Keratinocyte (primary cell): ENCODE measurements at regions not wholly inside any gene's neighbourhood (a gene's known extent, or its start where the extent isn't known, plus 50 kb on each side); places are given as distances from the start of the nearest gene placed in this dataset.

Experiments used
- DNase-seq: peaks from one replicate; pipeline ENCODE4 v3.0.0-alpha.2; 2011; ENCODE audit warnings: low read depth, missing footprints, low spot score
- FAIRE-seq: peaks from 2 replicates; lab custom pipeline; 2011; peaks lifted over from hg19 to GRCh38; lab: Jason Lieb, UNC
- H2AFZ ChIP-seq: 2 replicates; pipeline ENCODE4 v1.6.0; 2012; ENCODE audit warnings: low read length, control low read depth, inconsistent platforms; ENCODE audit not compliant: control insufficient read depth
- H3K27ac ChIP-seq: 2 replicates; pipeline ENCODE4 v1.5.1; 2011; ENCODE audit warnings: low read length; ENCODE audit not compliant: control insufficient read depth, insufficient read depth
- H3K27me3 ChIP-seq: 3 replicates; pipeline ENCODE4 v1.6.0; 2011; ENCODE audit warnings: low read length; ENCODE audit not compliant: control insufficient read depth, insufficient read depth; ENCODE audit errors: extremely low read depth
- H3K36me3 ChIP-seq, 2 experiments: 2 replicates in 1 of 2; 3 replicates in 1 of 2; pipeline ENCODE4 v1.5.1; 2011; ENCODE audit warnings: low read length in 2 of 2, mild to moderate bottlenecking in 1 of 2; ENCODE audit not compliant: control insufficient read depth in 2 of 2, insufficient read depth in 2 of 2; ENCODE audit errors: extremely low read depth in 1 of 2
- H3K4me1 ChIP-seq: 3 replicates; pipeline ENCODE4 v1.5.1; 2011; ENCODE audit warnings: low read length; ENCODE audit not compliant: control insufficient read depth, insufficient read depth; ENCODE audit errors: extremely low read depth
- H3K4me2 ChIP-seq: 3 replicates; pipeline ENCODE4 v1.6.0; 2011; ENCODE audit warnings: low read depth, low read length; ENCODE audit not compliant: control insufficient read depth, insufficient read depth; ENCODE audit errors: extremely low read depth
- H3K4me3 ChIP-seq, 3 experiments: fragments of 200-600 bp in 1 of 3; sonication (generic) in 1 of 3; 2 replicates in 2 of 3; 3 replicates in 1 of 3; pipeline ENCODE4 v1.5.1; 2011 to 2016; ENCODE audit warnings: low read length in 3 of 3, mild to moderate bottlenecking in 3 of 3, control low read depth in 2 of 3, inconsistent platforms in 1 of 3, low read depth in 1 of 3, mixed read lengths in 1 of 3, mixed run types in 1 of 3, moderate library complexity in 1 of 3; ENCODE audit not compliant: control insufficient read depth in 2 of 3, insufficient read depth in 2 of 3; ENCODE audit errors: extremely low read depth in 1 of 3
- H3K79me2 ChIP-seq: 2 replicates; pipeline ENCODE4 v1.6.0; 2012; ENCODE audit warnings: low read length; ENCODE audit not compliant: control insufficient read depth, insufficient read depth
- H3K9ac ChIP-seq: 3 replicates; pipeline ENCODE4 v1.6.0; 2011; ENCODE audit warnings: low read length; ENCODE audit not compliant: control insufficient read depth, insufficient read depth; ENCODE audit errors: extremely low read depth
- H3K9me1 ChIP-seq: 3 replicates; pipeline ENCODE4 v1.6.0; 2011; ENCODE audit warnings: low read length; ENCODE audit not compliant: control insufficient read depth, insufficient read depth; ENCODE audit errors: extremely low read depth
- H3K9me3 ChIP-seq: 2 replicates; pipeline ENCODE4 v1.5.1; 2012; ENCODE audit warnings: low read depth, low read length; ENCODE audit not compliant: control insufficient read depth
- H4K20me1 ChIP-seq: 3 replicates; pipeline ENCODE4 v1.6.0; 2011; ENCODE audit warnings: low read length; ENCODE audit not compliant: control insufficient read depth, insufficient read depth; ENCODE audit errors: extremely low read depth
- EZH2 ChIP-seq: IDR thresholded peaks from one replicate; pipeline ENCODE4 v1.6.1; 2012; ENCODE audit warnings: inconsistent platforms, mild to moderate bottlenecking, low read length, moderate library complexity
- dilution Hi-C: fragments of 300-500 bp; cut with MboI; formaldehyde crosslinking; loops from one replicate; pipeline ENCODE4 v1.7.0; 2020; ENCODE audit warnings: low sequenced_read_pairs; ENCODE audit not compliant: extremely low pct_ligation_motif_present
- TF ChIP-seq, protein P1 (sequence below), 3 experiments: IDR thresholded peaks in 1 of 3; conservative IDR thresholded peaks in 1 of 3; optimal IDR thresholded peaks in 1 of 3; 2 replicates in 2 of 3; 3 replicates in 1 of 3; pipeline versions ENCODE3 to v1.5.1; 2011; ENCODE audit warnings: low read length in 3 of 3, mild to moderate bottlenecking in 3 of 3, moderate library complexity in 2 of 3, control low read depth in 1 of 3, inconsistent platforms in 1 of 3; ENCODE audit not compliant: insufficient read depth in 2 of 3; ENCODE audit errors: extremely low read depth in 1 of 3

GRCh38 chr17:79678736-79679255, 51.9 kb upstream of the ENPP7 start:
- H3K36me3 ChIP-seq = no peaks in the 10 kb centered on the region
- H3K9ac ChIP-seq = no peak overlapping the region
- no peak overlapping the region for H2AFZ ChIP-seq
- no peak for FAIRE-seq
- no peaks in the 10 kb centered on the region for H3K9me3 ChIP-seq
- H3K27ac ChIP-seq = no peak overlapping the region
- H3K79me2 ChIP-seq = no peaks in the 10 kb centered on the region
- H3K4me2 ChIP-seq = no peak overlapping the region
- TF ChIP-seq, protein P1, sequence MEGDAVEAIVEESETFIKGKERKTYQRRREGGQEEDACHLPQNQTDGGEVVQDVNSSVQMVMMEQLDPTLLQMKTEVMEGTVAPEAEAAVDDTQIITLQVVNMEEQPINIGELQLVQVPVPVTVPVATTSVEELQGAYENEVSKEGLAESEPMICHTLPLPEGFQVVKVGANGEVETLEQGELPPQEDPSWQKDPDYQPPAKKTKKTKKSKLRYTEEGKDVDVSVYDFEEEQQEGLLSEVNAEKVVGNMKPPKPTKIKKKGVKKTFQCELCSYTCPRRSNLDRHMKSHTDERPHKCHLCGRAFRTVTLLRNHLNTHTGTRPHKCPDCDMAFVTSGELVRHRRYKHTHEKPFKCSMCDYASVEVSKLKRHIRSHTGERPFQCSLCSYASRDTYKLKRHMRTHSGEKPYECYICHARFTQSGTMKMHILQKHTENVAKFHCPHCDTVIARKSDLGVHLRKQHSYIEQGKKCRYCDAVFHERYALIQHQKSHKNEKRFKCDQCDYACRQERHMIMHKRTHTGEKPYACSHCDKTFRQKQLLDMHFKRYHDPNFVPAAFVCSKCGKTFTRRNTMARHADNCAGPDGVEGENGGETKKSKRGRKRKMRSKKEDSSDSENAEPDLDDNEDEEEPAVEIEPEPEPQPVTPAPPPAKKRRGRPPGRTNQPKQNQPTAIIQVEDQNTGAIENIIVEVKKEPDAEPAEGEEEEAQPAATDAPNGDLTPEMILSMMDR (optimal IDR thresholded peaks at IDR 0.05 in 1 of 3, IDR thresholded peaks at IDR 0.05 in 1 of 3, conservative IDR thresholded peaks at IDR 0.05 in 1 of 3; ENCODE audit: extremely low read depth in 1 of 3, insufficient read depth in 2 of 3, low read length in 3 of 3) = no peak
- no peak for TF ChIP-seq EZH2
- H3K4me3 ChIP-seq = no peak overlapping the region
- DNase-seq = no peak
- peaks cover 13% of the 10 kb centered on the region for H3K27me3 ChIP-seq
- dilution Hi-C loops = no loop called here
- H4K20me1 ChIP-seq = no peaks in the 10 kb centered on the region
- H3K9me1 ChIP-seq = no peaks in the 10 kb centered on the region
- no peaks in the 10 kb centered on the region for H3K4me1 ChIP-seq

DNA sequence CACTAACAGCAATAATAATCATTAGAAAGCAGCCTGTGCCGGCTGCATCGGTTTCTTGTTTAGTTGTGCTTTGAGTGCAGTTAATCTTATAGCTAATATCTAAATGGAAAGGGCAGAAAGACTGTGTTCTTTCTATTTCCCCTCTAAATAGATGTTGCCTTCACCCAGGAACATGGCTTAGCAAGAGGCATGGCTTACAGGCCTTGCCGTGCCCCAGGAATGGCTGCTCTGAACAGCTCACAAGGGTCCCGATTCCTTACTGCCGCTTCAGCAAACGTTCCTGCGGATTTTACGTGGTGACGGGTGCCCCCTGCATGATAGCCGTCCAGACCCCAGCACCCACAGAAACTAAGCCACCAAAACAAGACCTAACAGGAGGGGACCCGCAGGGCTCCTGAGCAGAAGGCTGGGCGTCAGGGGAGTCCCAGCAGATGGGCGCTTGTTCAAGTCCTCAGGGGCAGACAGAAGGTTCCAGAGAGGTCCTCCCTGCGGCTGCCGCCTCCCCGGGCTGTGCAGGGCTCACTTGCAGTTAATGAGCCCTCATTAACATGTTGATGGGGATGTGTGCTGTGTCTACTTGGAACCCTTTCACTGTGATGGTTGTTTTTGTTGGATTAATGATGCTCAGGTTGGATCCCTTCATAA, 52.5 kb upstream of the ENPP7 start:
- FAIRE-seq (no peak), DNase-seq (no peak)
- dilution Hi-C loops = no loop called here
- no peak for TF ChIP-seq EZH2
- TF ChIP-seq, protein P1 (optimal IDR thresholded peaks at IDR 0.05 in 1 of 3, IDR thresholded peaks at IDR 0.05 in 1 of 3, conservative IDR thresholded peaks at IDR 0.05 in 1 of 3; ENCODE audit: extremely low read depth in 1 of 3, insufficient read depth in 2 of 3, low read length in 3 of 3) = no peak
- Histone ChIP-seq H2AFZ (no peak overlapping the region), H4K20me1 (no peaks in the 10 kb centered on the region), H3K9ac (no peak overlapping the region), H3K4me1 (no peaks in the 10 kb centered on the region), H3K79me2 (no peaks in the 10 kb centered on the region), H3K36me3 (no peaks in the 10 kb centered on the region), H3K9me3 (peaks cover under 1% of the 10 kb centered on the region), H3K27me3 (peaks cover 12% of the 10 kb centered on the region), H3K27ac (no peak overlapping the region), H3K9me1 (no peaks in the 10 kb centered on the region), H3K4me2 (no peak overlapping the region), H3K4me3 (no peak overlapping the region)
